SU-DHL-6 (cell line): ENCODE measurements at regions not wholly inside any gene's neighbourhood (a gene's known extent, or its start where the extent isn't known, plus 50 kb on each side); places are given as distances from the start of the nearest gene placed in this dataset.

Experiments used
- EZH2phosphoT487 ChIP-seq: fragments of 200-600 bp; sonication (generic), shearing (Covaris generic); conservative IDR thresholded peaks from 2 replicates; pipeline ENCODE4 v1.6.1; 2018; ENCODE audit warnings: mild to moderate bottlenecking, antibody characterized with exemption, low read length, moderate library complexity, mixed read lengths
- TF ChIP-seq, protein P1 (sequence below): fragments of 200-600 bp; sonication (generic); IDR thresholded peaks from one replicate; pipeline ENCODE4 v1.5.1; 2017; ENCODE audit warnings: antibody characterized with exemption, mild to moderate bottlenecking, low read length, moderate library complexity; ENCODE audit not compliant: insufficient read depth, poor library complexity, severe bottlenecking

DNA sequence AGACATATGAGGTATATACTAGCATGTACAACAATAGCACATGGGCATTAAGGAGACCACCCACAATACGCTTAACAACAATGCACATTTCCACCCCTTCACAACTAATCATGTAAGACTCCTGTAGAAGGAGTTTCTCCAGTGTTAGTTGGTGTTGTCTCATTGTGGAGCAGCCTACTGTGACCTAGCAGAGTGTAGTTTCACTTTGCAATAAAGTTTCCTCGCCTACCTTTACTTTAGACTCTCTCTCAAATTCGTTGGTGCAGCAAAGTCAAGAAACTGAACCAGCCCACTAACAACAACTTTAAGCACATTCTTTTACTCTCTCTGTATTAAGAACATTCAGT lies 863.6 kb downstream of the FAM181B start:
- TF ChIP-seq, protein P1, sequence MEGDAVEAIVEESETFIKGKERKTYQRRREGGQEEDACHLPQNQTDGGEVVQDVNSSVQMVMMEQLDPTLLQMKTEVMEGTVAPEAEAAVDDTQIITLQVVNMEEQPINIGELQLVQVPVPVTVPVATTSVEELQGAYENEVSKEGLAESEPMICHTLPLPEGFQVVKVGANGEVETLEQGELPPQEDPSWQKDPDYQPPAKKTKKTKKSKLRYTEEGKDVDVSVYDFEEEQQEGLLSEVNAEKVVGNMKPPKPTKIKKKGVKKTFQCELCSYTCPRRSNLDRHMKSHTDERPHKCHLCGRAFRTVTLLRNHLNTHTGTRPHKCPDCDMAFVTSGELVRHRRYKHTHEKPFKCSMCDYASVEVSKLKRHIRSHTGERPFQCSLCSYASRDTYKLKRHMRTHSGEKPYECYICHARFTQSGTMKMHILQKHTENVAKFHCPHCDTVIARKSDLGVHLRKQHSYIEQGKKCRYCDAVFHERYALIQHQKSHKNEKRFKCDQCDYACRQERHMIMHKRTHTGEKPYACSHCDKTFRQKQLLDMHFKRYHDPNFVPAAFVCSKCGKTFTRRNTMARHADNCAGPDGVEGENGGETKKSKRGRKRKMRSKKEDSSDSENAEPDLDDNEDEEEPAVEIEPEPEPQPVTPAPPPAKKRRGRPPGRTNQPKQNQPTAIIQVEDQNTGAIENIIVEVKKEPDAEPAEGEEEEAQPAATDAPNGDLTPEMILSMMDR, result no peak
- no peak for TF ChIP-seq EZH2phosphoT487
